Cardiac fibroblast (primary cell): ENCODE measurements at regions not wholly inside any gene's neighbourhood (a gene's known extent, or its start where the extent isn't known, plus 50 kb on each side); places are given as distances from the start of the nearest gene placed in this dataset.

ENCODE experiments used
- DNase-seq, 2 donors: peaks; one replicate each; pipeline versions ENCODE4 v3.0.0 to v3.0.0-alpha.2; 2010; ENCODE audit warnings: low read depth in 2 of 2
- H3K4me3 ChIP-seq, 2 donors: replicated peaks in 1 of 2; 1 replicate in 1 of 2; 2 replicates in 1 of 2; pipeline ENCODE4 v1.5.1; 2011; ENCODE audit warnings: low read depth in 2 of 2, low read length in 2 of 2, mild to moderate bottlenecking in 2 of 2, moderate library complexity in 1 of 2
- TF ChIP-seq, protein P1 (sequence below): IDR thresholded peaks from one replicate; pipeline ENCODE4 v1.5.1; 2011; ENCODE audit warnings: low read depth, mild to moderate bottlenecking, low read length, inconsistent platforms

DNA sequence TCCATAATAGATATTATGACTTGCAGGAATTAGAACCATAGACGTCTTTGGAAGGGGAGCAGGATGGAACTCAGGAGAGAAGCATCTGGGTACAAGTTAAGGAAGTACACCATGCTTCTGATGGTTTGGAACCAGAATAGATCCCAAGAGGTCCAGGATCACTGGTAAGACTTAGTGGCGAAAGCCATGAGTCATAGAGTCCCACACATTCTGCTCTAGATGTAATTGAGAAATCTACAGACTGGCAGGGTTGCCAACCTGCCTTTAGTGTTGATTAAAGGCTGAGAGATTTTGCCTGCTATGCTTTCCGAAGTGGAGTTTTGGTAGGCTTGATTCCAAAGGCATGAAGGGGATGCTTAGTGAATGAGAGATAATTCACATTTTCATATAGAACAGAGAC, 57.1 kb upstream of the C1orf87 start:
- DNase-seq: peak; percentile 7 to 42
- TF ChIP-seq, protein P1, sequence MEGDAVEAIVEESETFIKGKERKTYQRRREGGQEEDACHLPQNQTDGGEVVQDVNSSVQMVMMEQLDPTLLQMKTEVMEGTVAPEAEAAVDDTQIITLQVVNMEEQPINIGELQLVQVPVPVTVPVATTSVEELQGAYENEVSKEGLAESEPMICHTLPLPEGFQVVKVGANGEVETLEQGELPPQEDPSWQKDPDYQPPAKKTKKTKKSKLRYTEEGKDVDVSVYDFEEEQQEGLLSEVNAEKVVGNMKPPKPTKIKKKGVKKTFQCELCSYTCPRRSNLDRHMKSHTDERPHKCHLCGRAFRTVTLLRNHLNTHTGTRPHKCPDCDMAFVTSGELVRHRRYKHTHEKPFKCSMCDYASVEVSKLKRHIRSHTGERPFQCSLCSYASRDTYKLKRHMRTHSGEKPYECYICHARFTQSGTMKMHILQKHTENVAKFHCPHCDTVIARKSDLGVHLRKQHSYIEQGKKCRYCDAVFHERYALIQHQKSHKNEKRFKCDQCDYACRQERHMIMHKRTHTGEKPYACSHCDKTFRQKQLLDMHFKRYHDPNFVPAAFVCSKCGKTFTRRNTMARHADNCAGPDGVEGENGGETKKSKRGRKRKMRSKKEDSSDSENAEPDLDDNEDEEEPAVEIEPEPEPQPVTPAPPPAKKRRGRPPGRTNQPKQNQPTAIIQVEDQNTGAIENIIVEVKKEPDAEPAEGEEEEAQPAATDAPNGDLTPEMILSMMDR: no peak
- H3K4me3 ChIP-seq: no peak overlapping the region

DNA sequence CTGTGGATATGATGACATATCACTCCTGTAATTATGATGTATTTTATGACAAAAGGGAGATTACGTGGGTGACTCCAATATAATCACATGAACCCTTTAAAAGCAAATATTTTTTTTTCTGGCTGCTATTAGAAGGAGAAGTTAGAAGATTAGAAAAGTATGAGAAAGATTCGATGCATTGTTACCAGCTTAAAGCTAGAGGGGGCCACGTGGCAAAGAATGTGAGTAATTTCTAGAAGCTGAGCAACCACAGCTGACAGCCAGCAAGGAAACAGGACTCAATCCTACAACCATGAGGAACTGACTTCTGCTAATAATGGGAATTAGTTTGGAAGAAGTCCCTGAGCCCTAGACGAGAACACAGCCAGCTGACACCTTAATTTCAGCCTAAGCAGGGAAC, 56.3 kb upstream of the C1orf87 start:
- DNase-seq: peak in 1 of 2 donors; percentile 34
- no peak overlapping the region for H3K4me3 ChIP-seq
- TF ChIP-seq, protein P1: no peak

DNA sequence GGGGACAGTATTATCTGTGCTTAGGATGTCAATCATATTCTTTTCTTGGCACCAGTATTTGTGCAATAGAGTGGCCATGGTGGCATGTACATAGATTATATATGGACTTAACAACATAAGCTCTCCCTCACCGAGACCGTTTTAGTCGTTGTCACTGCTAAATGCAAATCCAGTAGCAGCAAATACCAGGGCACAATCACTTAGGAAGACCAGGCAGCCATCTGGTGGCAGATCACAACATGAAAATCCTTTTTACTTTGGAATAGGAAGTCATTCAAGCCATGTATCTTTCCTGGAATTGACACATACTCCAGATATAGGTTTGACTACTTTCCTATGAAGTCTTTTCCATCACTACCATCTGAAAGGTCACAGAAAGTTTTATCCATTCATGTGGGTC, 53.2 kb upstream of the C1orf87 start:
- H3K4me3 ChIP-seq: no peak overlapping the region
- DNase-seq: peak in 1 of 2 donors; percentile 5
- TF ChIP-seq, protein P1: no peak
